ENCODE measurements at regions not wholly inside any gene's neighbourhood (a gene's known extent, or its start where the extent isn't known, plus 50 kb on each side); places are given as distances from the start of the nearest gene placed in this dataset.

- TF ChIP-seq EZH2 (IDR thresholded peaks at IDR 0.05; ENCODE audit: borderline replicate concordance, low read length) (no peak), CTCF (conservative IDR thresholded peaks at IDR 0.05 in 1 of 2, IDR thresholded peaks at IDR 0.05 in 1 of 2; ENCODE audit: extremely low read depth in 1 of 2, insufficient read depth in 1 of 2, low read depth in 1 of 2, low read length in 2 of 2) (no peak)
Observed at GRCh38 chr2:180597179-180597578, 383.2 kb upstream of the UBE2E3 start.

All from mammary epithelial cell (primary cell).